ENCODE measurements at regions not wholly inside any gene's neighbourhood (a gene's known extent, or its start where the extent isn't known, plus 50 kb on each side); places are given as distances from the start of the nearest gene placed in this dataset.

DNA sequence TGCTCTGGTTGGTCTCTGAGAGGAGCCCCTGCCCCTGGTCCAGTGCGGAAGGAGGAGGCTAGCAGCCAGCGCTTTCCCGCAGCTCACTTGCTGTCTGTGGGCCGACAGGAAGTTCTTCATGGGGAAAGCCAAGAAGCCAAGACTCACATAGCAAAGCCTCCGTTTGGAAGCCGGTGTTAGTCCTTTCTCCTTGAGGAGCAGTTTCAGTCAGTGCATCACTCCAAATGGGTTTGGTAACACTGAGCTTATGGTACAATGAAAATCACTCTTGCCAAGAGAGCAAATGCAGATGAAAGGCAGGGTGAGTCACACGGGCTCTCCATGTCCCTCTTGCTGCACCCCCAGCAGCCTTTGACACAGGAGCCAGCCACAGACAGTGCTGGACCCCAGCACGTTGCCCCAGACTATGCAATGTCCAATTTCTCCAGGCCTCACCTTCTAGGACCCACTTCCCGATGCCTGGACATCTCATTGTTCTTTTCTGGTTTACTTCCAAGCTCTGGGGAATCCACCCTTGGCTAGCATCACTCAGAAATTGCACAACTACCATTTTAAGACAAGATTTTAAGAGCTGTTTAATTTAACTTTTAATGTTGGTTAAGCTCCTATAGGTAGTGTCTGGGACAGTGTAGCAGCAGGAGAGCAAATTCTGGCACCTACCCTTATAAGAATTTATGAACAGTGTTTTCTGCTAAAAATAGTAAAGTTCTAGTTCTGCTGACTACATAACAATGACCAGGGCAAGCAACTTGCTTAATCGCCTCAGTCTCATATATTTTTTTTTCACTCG lies 174.9 kb downstream of the ASB1 start:
- TF ChIP-seq, protein P1, sequence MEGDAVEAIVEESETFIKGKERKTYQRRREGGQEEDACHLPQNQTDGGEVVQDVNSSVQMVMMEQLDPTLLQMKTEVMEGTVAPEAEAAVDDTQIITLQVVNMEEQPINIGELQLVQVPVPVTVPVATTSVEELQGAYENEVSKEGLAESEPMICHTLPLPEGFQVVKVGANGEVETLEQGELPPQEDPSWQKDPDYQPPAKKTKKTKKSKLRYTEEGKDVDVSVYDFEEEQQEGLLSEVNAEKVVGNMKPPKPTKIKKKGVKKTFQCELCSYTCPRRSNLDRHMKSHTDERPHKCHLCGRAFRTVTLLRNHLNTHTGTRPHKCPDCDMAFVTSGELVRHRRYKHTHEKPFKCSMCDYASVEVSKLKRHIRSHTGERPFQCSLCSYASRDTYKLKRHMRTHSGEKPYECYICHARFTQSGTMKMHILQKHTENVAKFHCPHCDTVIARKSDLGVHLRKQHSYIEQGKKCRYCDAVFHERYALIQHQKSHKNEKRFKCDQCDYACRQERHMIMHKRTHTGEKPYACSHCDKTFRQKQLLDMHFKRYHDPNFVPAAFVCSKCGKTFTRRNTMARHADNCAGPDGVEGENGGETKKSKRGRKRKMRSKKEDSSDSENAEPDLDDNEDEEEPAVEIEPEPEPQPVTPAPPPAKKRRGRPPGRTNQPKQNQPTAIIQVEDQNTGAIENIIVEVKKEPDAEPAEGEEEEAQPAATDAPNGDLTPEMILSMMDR (IDR thresholded peaks at IDR 0.05), result no peak
- no peak for TF ChIP-seq POLR2A (IDR thresholded peaks at IDR 0.05)
